Loucy (cell line): ENCODE measurements at regions not wholly inside any gene's neighbourhood (a gene's known extent, or its start where the extent isn't known, plus 50 kb on each side); places are given as distances from the start of the nearest gene placed in this dataset.
"Not testable (repeated sequence)": the region's sequence is repeated elsewhere in the genome, so short reads cannot be mapped to it uniquely, and the experiment has no call there.

ENCODE experiments used
- EZH2phosphoT487 ChIP-seq: fragments of 200-600 bp; IDR thresholded peaks from 2 replicates; pipeline ENCODE4 v1.6.1; 2018; ENCODE audit warnings: antibody characterized with exemption, mild to moderate bottlenecking, moderate library complexity, borderline replicate concordance
- TF ChIP-seq, protein P1 (sequence below): fragments of 200-600 bp; sonication (generic); conservative IDR thresholded peaks from 2 replicates; pipeline ENCODE4 v1.5.1; 2014; ENCODE audit warnings: mild to moderate bottlenecking, antibody characterized with exemption, low read length

DNA sequence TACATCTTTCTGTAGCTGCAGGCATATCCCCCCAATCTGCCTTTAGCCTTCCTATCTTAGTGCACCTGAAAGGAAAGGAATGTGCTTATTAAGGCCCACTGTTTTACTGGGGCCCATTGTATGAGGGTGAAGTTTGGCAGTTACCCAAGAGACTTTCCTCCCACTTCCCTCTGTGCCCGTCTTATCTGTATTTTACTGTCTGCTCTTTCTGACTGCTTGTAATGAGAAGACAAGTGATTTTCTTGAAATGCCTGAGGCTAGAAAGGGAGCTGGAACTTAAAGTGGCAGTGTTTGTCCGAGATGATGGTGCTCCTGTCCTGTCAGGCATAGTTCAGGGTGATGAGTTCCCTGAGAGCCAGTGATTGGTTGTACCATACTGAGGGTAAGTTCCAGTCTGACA, 114.7 kb downstream of the QRSL1 start:
- TF ChIP-seq, protein P1, sequence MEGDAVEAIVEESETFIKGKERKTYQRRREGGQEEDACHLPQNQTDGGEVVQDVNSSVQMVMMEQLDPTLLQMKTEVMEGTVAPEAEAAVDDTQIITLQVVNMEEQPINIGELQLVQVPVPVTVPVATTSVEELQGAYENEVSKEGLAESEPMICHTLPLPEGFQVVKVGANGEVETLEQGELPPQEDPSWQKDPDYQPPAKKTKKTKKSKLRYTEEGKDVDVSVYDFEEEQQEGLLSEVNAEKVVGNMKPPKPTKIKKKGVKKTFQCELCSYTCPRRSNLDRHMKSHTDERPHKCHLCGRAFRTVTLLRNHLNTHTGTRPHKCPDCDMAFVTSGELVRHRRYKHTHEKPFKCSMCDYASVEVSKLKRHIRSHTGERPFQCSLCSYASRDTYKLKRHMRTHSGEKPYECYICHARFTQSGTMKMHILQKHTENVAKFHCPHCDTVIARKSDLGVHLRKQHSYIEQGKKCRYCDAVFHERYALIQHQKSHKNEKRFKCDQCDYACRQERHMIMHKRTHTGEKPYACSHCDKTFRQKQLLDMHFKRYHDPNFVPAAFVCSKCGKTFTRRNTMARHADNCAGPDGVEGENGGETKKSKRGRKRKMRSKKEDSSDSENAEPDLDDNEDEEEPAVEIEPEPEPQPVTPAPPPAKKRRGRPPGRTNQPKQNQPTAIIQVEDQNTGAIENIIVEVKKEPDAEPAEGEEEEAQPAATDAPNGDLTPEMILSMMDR: not testable (repeated sequence)
- TF ChIP-seq EZH2phosphoT487: not testable (repeated sequence)
